Stimulated activated CD4-positive, alpha-beta T cell treated with anti-CD3 and anti-CD28 coated beads, Interleukin-4, amount 100 ng/mL, for 24 hours (primary cell): ENCODE measurements at regions not wholly inside any gene's neighbourhood (a gene's known extent, or its start where the extent isn't known, plus 50 kb on each side); places are given as distances from the start of the nearest gene placed in this dataset.

Source experiments
- DNase-seq: peaks from one replicate; pipeline ENCODE4 v3.0.0-alpha.2; 2020

GRCh38 chr11:128326791-128327190 is 260.6 kb downstream of the ETS1 start:
- DNase-seq: peak; percentile 26

- peak; percentile 86 for DNase-seq
Measured at GRCh38 chr11:128324531-128325141, 262.7 kb downstream of the ETS1 start.

GRCh38 chr11:128324051-128324481 is 263.3 kb downstream of the ETS1 start:
- DNase-seq: peak; percentile 56

GRCh38 chr11:128323381-128323780 is 264.0 kb downstream of the ETS1 start:
- DNase-seq: peak; percentile 41

- peak; percentile 83 for DNase-seq
Measured at GRCh38 chr11:128318856-128319474, 268.4 kb downstream of the ETS1 start.

- DNase-seq: no peak
Measured at GRCh38 chr11:128316541-128317227, 270.7 kb downstream of the ETS1 start.

- DNase-seq: no peak
Measured at GRCh38 chr11:128315933-128316332, 271.4 kb downstream of the ETS1 start.

- DNase-seq: no peak
Measured at GRCh38 chr11:128313931-128314330, 273.4 kb downstream of the ETS1 start.

- DNase-seq: no peak
Measured at GRCh38 chr11:128311742-128312719, 275.3 kb downstream of the ETS1 start.

- DNase-seq: peak; percentile 35
Measured at GRCh38 chr11:128310676-128311445, 276.5 kb downstream of the ETS1 start.

GRCh38 chr11:128310005-128310404 is 277.4 kb downstream of the ETS1 start:
- no peak for DNase-seq

- DNase-seq: no peak
Measured at GRCh38 chr11:128308794-128309193, 278.6 kb downstream of the ETS1 start.

- DNase-seq: no peak
Measured at GRCh38 chr11:128305588-128305987, 281.8 kb downstream of the ETS1 start.

- no peak for DNase-seq
Measured at GRCh38 chr11:128304666-128305485, 282.5 kb downstream of the ETS1 start.

GRCh38 chr11:128304116-128304515 is 283.2 kb downstream of the ETS1 start:
- DNase-seq: no peak

GRCh38 chr11:128303383-128303782 is 284.0 kb downstream of the ETS1 start:
- DNase-seq: no peak

- peak; percentile 70 for DNase-seq
Measured at GRCh38 chr11:128302425-128303186, 284.8 kb downstream of the ETS1 start.

GRCh38 chr11:128301756-128302155 is 285.6 kb downstream of the ETS1 start:
- DNase-seq: no peak

GRCh38 chr11:128300785-128301184 is 286.6 kb downstream of the ETS1 start:
- no peak for DNase-seq

GRCh38 chr11:128299132-128299726 is 288.1 kb downstream of the ETS1 start:
- no peak for DNase-seq
